ENCODE measurements at regions not wholly inside any gene's neighbourhood (a gene's known extent, or its start where the extent isn't known, plus 50 kb on each side); places are given as distances from the start of the nearest gene placed in this dataset.
A peak's percentile ranks its signal among the peaks of the same experiment; 100 is the strongest.

DNA sequence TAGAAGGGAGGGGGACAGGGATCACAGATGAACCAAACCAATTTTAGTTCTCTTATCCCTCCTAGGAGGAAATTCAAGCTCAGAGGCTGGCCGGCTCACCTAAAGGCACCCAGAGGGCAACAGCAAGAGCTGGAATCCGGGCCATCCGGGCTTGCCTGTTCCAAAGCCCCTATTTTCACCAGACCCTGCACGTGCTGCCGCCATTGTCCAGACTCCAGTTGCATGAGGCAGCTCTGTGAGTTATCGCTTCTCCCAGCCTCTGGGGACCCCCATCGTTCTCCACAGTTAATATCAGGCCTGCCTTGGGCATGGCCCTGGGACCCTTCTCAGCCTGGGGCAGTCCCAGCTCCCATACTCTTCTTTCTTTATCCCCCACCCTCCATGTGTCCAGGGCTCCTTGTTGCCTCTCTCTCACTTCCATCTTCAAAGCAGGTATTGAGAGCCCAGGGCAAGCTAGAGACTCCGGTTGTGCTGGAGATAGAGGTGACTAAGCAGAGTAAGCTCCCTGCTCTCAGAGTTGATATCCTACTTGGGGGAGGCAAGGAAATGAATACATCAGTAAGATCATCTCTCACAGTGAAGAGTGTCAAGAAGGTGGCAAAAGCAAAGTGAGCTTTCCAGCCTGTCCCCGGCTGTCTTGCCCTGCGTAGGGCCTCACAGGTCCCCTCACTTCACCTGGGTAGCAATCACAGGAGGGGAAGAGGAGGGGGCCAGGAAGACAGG lies 322.8 kb downstream of the UACA start:
- Mint-ChIP-seq H3K27me3 (peaks cover 65% of the 10 kb centered on the region), H3K9me3 (no peaks in the 10 kb centered on the region)
- no peak for DNase-seq

DNA sequence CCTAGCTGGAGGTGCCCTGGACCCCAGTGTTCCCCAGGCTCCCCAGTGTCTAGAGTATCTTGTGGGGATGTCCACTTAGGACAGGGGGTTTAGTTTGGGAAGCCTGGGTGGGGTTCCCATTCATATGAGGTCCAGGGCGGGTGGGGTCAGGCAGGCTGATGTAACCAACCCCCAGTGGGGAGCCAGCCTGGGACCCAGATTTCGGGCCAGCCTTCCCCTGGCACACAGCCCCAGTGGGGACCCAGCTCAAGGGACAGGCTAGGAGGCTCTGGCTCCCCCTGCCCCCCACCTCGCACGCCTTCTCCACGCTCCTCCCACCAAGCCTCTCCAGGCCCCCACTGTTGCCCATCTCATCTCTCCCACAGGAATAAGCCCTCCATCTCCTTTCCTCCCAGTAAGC lies 323.5 kb downstream of the UACA start:
- Mint-ChIP-seq H3K4me3 (no peak overlapping the region), H3K36me3 (no peaks in the 10 kb centered on the region), H3K27me3 (peaks cover 59% of the 10 kb centered on the region), H3K4me1 (peaks cover 33% of the 10 kb centered on the region), H3K27ac (no peak overlapping the region), H3K9me3 (no peaks in the 10 kb centered on the region)
- no peak for DNase-seq
- CTCF ChIA-PET = interaction anchor here (1.3 kb wide), 1 partner anchor 26 kb away, joined by 4 read pairs; no protein-coding TSS in a partner anchor

More for the DNA sequence above, 322.8 kb downstream of the UACA start:
- peaks cover 26% of the 10 kb centered on the region for H3K4me1 Mint-ChIP-seq
- H3K27ac Mint-ChIP-seq = no peak overlapping the region
- no peak overlapping the region for H3K4me3 Mint-ChIP-seq
- CTCF ChIA-PET = interaction anchor here (1.3 kb wide), 1 partner anchor 25 kb away, joined by 4 read pairs; no protein-coding TSS in a partner anchor
- no peaks in the 10 kb centered on the region for H3K36me3 Mint-ChIP-seq

DNA sequence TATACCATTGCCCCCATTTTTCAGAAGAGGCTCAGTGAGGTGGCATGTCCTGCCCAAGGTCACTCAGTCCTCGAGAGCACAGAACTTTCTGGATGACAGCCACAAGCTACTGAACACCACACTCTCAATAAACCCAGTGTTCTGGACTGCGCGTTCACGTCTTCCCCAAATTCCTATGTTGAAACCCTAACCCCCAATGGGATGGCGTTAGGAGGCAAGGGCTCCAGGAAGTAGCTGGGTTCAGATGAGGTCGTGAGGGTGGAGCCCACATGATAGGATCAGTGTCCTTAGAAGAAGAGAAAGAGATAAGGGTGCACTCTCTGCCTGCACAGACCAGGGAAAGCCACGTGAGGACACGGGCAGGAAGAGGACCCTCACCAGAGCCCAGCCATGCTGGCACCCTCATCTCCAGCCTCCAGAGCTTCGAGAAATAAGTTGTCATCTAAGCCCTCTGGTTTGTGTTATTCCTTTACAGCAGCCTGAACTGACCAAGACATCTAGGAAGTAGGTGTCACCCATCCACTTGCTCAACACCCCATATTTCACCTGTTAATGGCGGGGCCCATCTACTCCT lies 324.0 kb downstream of the UACA start:
- Mint-ChIP-seq H3K9me3 (no peaks in the 10 kb centered on the region), H3K36me3 (no peaks in the 10 kb centered on the region), H3K27me3 (peaks cover 54% of the 10 kb centered on the region), H3K4me3 (no peak overlapping the region), H3K27ac (no peak overlapping the region), H3K4me1 (peaks cover 37% of the 10 kb centered on the region)
- DNase-seq = no peak
- CTCF ChIA-PET = no interaction called here

DNA sequence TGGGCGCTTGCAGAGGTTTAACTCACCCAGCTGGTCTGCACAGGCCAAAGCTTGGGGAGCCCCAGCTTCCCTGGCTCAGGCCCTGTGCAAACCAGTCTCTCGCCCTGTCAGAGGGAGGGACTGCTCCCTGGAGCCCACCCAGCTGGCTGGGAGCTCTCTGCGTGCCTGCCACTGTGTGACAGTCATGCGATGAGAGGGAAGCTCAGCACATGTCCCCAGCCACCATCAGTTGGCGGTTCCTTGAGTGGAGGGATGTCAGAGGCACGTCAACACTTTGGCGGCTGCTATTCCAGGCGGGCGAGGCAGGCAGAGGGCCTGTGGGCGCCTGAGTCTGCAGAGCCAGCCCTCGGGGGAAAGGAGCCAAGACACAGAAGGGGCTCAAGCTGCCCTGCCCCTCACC lies 324.6 kb downstream of the UACA start:
- no peak overlapping the region for H3K27ac Mint-ChIP-seq
- no peaks in the 10 kb centered on the region for H3K36me3 Mint-ChIP-seq
- H3K4me1 Mint-ChIP-seq = peaks cover 42% of the 10 kb centered on the region
- no peaks in the 10 kb centered on the region for H3K9me3 Mint-ChIP-seq
- CTCF ChIA-PET = no interaction called here
- peaks cover 51% of the 10 kb centered on the region for H3K27me3 Mint-ChIP-seq
- DNase-seq = no peak
- no peak overlapping the region for H3K4me3 Mint-ChIP-seq

- Mint-ChIP-seq H3K27ac (no peak overlapping the region), H3K4me1 (peaks cover 43% of the 10 kb centered on the region), H3K27me3 (peaks cover 43% of the 10 kb centered on the region), H3K4me3 (no peak overlapping the region), H3K36me3 (no peaks in the 10 kb centered on the region), H3K9me3 (no peaks in the 10 kb centered on the region)
- no peak for DNase-seq
- CTCF ChIA-PET = no interaction called here
These were observed 325.4 kb downstream of the UACA start for GRCh38 chr15:70437882-70438451.

GRCh38 chr15:70437089-70437488 lies 326.3 kb downstream of the UACA start:
- Mint-ChIP-seq H3K4me1 (peaks cover 43% of the 10 kb centered on the region), H3K36me3 (no peaks in the 10 kb centered on the region), H3K9me3 (no peaks in the 10 kb centered on the region), H3K27ac (no peak overlapping the region), H3K27me3 (peaks cover 34% of the 10 kb centered on the region), H3K4me3 (no peak overlapping the region)
- DNase-seq = no peak
- CTCF ChIA-PET = no interaction called here

GRCh38 chr15:70436428-70436827 lies 326.9 kb downstream of the UACA start:
- Mint-ChIP-seq H3K9me3 (no peaks in the 10 kb centered on the region), H3K4me3 (no peak overlapping the region), H3K4me1 (peaks cover 43% of the 10 kb centered on the region), H3K27ac (no peak overlapping the region), H3K36me3 (no peaks in the 10 kb centered on the region), H3K27me3 (peaks cover 34% of the 10 kb centered on the region)
- no peak for DNase-seq
- CTCF ChIA-PET = no interaction called here

DNA sequence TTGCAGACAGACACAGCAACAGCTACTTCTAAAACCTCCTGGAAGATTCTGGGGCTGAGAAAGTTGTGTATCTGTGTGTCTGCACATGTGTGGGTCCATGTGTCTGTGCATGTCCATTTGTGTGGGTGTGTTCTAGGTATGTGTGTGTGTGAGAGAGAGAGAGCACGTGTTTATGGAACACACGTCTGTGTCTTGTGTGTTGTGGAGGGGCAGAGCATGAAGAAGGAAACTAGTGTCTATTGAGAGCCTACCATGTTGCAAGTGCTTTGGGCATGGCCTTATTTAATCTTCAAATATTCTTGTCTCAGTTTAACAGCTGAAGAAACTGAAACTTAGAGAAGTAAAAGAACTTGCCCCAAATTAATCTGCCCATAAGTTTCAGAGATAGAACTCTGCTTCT lies 327.5 kb downstream of the UACA start:
- peaks cover 43% of the 10 kb centered on the region for H3K4me1 Mint-ChIP-seq
- no peaks in the 10 kb centered on the region for H3K36me3 Mint-ChIP-seq
- no peak for DNase-seq
- H3K27ac Mint-ChIP-seq = peak overlapping the region; percentile 5
- peaks cover 33% of the 10 kb centered on the region for H3K27me3 Mint-ChIP-seq
- CTCF ChIA-PET = interaction anchor here (1.2 kb wide), 1 partner anchor 31 kb away, joined by 3 read pairs; no protein-coding TSS in a partner anchor
- no peak overlapping the region for H3K4me3 Mint-ChIP-seq
- H3K9me3 Mint-ChIP-seq = no peaks in the 10 kb centered on the region

- H3K4me3 Mint-ChIP-seq = no peak overlapping the region
- H3K4me1 Mint-ChIP-seq = peaks cover 43% of the 10 kb centered on the region
- peak overlapping the region; percentile 34 for H3K27ac Mint-ChIP-seq
- CTCF ChIA-PET = interaction anchor here (1.2 kb wide), 1 partner anchor 32 kb away, joined by 3 read pairs; no protein-coding TSS in a partner anchor
- no peaks in the 10 kb centered on the region for H3K9me3 Mint-ChIP-seq
- peak; percentile 40 for DNase-seq
- H3K27me3 Mint-ChIP-seq = peaks cover 28% of the 10 kb centered on the region
- no peaks in the 10 kb centered on the region for H3K36me3 Mint-ChIP-seq
These were observed 328.0 kb downstream of the UACA start for GRCh38 chr15:70435369-70435768.

- no peak for DNase-seq
- CTCF ChIA-PET = no interaction called here
- Mint-ChIP-seq H3K36me3 (peaks cover 6% of the 10 kb centered on the region), H3K9me3 (peaks cover 6% of the 10 kb centered on the region), H3K4me3 (no peak overlapping the region), H3K27ac (no peak overlapping the region), H3K27me3 (peaks cover 20% of the 10 kb centered on the region), H3K4me1 (peaks cover 33% of the 10 kb centered on the region)
These were observed 329.6 kb downstream of the UACA start for GRCh38 chr15:70433586-70434324.

GRCh38 chr15:70432924-70433495 lies 330.3 kb downstream of the UACA start:
- H3K4me1 Mint-ChIP-seq = peaks cover 33% of the 10 kb centered on the region

DNA sequence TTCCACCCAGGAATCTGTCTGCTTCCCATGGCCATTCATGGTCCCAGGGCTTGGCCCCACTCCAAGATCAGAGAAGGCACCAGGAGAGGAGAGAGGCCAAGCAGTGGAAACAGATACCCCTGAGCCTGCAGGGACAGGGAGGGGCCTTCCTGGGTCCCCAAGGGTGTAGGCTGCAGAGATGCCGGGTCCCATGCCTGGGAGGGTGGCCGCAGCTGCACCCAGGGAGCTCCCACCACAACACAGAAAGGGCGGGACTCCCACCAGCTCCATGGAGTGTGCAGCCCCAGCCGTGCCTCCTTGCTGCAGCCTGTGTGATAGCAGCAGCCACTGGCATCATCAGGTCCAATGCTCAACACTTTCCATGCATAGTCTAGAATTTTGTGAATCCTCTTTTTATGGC lies 331.5 kb downstream of the UACA start:
- Mint-ChIP-seq H3K4me3 (no peak overlapping the region), H3K27me3 (peaks cover 18% of the 10 kb centered on the region), H3K4me1 (peaks cover 28% of the 10 kb centered on the region), H3K36me3 (peaks cover 10% of the 10 kb centered on the region), H3K9me3 (peaks cover 14% of the 10 kb centered on the region), H3K27ac (no peak overlapping the region)
- DNase-seq = no peak
- CTCF ChIA-PET = no interaction called here

More at GRCh38 chr15:70432924-70433495, 330.3 kb downstream of the UACA start:
- Mint-ChIP-seq H3K36me3 (peaks cover 9% of the 10 kb centered on the region), H3K4me3 (no peak overlapping the region), H3K27me3 (peaks cover 18% of the 10 kb centered on the region), H3K27ac (no peak overlapping the region), H3K9me3 (peaks cover 13% of the 10 kb centered on the region)
- DNase-seq = no peak
- CTCF ChIA-PET = no interaction called here

GRCh38 chr15:70430069-70430468 lies 332.4 kb upstream of the TLE3 start:
- Mint-ChIP-seq H3K9me3 (peaks cover 19% of the 10 kb centered on the region), H3K36me3 (peaks cover 12% of the 10 kb centered on the region), H3K27ac (no peak overlapping the region), H3K4me1 (peaks cover 29% of the 10 kb centered on the region), H3K4me3 (no peak overlapping the region), H3K27me3 (peaks cover 18% of the 10 kb centered on the region)
- no peak for DNase-seq
- CTCF ChIA-PET = no interaction called here

DNA sequence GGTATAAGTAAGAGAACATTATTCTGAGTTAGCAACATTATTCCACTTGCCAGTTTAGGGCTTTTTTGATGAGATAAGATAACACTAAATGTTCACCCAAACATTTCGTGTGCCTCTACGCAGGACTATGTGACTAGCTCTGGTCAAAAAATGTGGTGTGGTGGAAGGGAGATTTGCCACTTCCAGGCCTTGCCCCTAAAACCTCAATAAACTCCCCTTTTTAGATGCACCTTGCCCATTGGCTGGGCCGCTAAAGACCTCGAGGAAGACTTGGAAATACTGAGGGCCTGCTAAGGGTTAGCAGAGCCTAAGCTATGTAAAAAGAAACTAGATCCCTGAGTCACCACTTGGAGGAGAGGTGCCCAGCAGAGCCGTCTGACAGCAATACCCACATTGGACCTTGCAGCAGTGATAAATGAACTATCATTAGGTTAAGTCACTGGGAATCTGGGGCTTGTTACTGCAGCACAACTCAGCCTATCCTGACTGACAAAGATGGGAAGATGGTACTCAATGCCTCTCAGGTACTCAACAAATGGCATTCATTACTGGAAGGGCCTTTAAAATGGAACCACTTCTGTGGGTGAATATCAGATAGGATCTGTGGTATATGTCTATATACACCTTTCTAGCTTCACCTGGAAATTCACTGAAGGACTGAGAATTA lies 331.5 kb upstream of the TLE3 start:
- CTCF ChIA-PET = no interaction called here
- H3K36me3 Mint-ChIP-seq = peaks cover 17% of the 10 kb centered on the region
- H3K4me3 Mint-ChIP-seq = no peak overlapping the region
- peaks cover 29% of the 10 kb centered on the region for H3K4me1 Mint-ChIP-seq
- DNase-seq = no peak
- H3K27ac Mint-ChIP-seq = no peak overlapping the region
- peaks cover 18% of the 10 kb centered on the region for H3K27me3 Mint-ChIP-seq
- peaks cover 27% of the 10 kb centered on the region for H3K9me3 Mint-ChIP-seq
